ENCODE measurements at regions not wholly inside any gene's neighbourhood (a gene's known extent, or its start where the extent isn't known, plus 50 kb on each side); places are given as distances from the start of the nearest gene placed in this dataset.
A peak's percentile ranks its signal among the peaks of the same experiment; 100 is the strongest.
"Not testable (repeated sequence)": the region's sequence is repeated elsewhere in the genome, so short reads cannot be mapped to it uniquely, and the experiment has no call there.

DNA sequence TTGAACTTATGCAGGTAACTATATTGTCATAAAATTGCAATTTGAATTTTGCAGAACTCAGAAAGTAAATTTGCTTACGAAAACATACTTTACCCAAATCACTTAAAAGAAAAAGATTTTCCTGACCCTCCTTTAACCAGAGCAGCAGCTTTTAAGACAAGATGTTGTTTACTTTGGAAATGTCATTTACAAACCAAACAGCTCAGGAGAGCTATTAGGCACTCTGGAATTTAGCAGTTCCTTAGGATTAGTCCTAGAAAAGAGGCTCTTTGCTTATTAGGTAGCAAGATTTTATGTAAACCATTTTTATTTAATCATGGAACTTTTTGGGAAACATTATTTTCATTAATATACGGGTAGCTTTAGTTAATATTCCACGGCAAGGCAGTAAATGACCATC lies 765.7 kb upstream of the POU3F4 start:
- FAIRE-seq (no peak), DNase-seq (ENCODE audit: low read depth, low spot score) (no peak)
- no peaks in the 10 kb centered on the region for H3K36me3 ChIP-seq (ENCODE audit: control insufficient read depth in 2 of 2, extremely low read depth in 1 of 2, insufficient read depth in 2 of 2, low read length in 2 of 2)
- H3K9me3 ChIP-seq (ENCODE audit: control insufficient read depth, low read depth, low read length): no peaks in the 10 kb centered on the region
- H3K27ac ChIP-seq (ENCODE audit: control insufficient read depth, insufficient read depth, low read length): no peak overlapping the region
- no peak for TF ChIP-seq EZH2 (IDR thresholded peaks at IDR 0.05; ENCODE audit: low read length)
- no peaks in the 10 kb centered on the region for H4K20me1 ChIP-seq (ENCODE audit: control insufficient read depth, extremely low read depth, insufficient read depth, low read length)
- dilution Hi-C loops (cut with MboI; ENCODE audit: extremely low pct_ligation_motif_present, low sequenced_read_pairs): no loop called here
- no peak overlapping the region for H3K4me2 ChIP-seq (ENCODE audit: control insufficient read depth, extremely low read depth, insufficient read depth, low read depth, low read length)
- no peaks in the 10 kb centered on the region for H3K4me1 ChIP-seq (ENCODE audit: control insufficient read depth, extremely low read depth, insufficient read depth, low read length)
- H2AFZ ChIP-seq (ENCODE audit: control insufficient read depth, low read length): no peak overlapping the region
- H3K4me3 ChIP-seq (ENCODE audit: control insufficient read depth in 2 of 3, extremely low read depth in 1 of 3, insufficient read depth in 2 of 3, low read depth in 1 of 3, low read length in 3 of 3): no peak overlapping the region
- H3K9me1 ChIP-seq (ENCODE audit: control insufficient read depth, extremely low read depth, insufficient read depth, low read length): no peaks in the 10 kb centered on the region
- H3K27me3 ChIP-seq (ENCODE audit: control insufficient read depth, extremely low read depth, insufficient read depth, low read length): no peaks in the 10 kb centered on the region
- no peak overlapping the region for H3K9ac ChIP-seq (ENCODE audit: control insufficient read depth, extremely low read depth, insufficient read depth, low read length)
- no peaks in the 10 kb centered on the region for H3K79me2 ChIP-seq (ENCODE audit: control insufficient read depth, insufficient read depth, low read length)

DNA sequence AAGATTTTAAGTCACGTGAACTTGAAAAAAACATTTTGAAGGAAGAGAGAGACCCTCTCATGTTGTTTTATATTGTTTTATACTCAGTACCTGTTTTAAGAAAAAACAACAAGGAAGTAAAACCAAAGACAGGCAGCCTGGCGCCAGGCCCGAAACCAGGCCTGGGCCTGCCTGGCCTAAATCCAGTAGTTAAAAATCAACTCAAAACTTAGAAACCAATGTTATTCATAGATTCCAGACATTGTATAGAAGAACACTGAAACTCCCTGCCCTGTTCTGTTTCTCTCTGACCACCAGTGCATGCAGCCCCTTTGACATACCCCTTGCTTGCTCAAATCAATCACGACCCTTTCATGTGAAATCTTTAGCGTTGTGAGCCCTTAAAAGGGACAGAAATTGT lies 762.4 kb upstream of the POU3F4 start:
- FAIRE-seq; H3K9ac ChIP-seq (ENCODE audit: control insufficient read depth, extremely low read depth, insufficient read depth, low read length); H3K27me3 ChIP-seq (ENCODE audit: control insufficient read depth, extremely low read depth, insufficient read depth, low read length); H3K4me3 ChIP-seq (ENCODE audit: control insufficient read depth in 2 of 3, extremely low read depth in 1 of 3, insufficient read depth in 2 of 3, low read depth in 1 of 3, low read length in 3 of 3); H2AFZ ChIP-seq (ENCODE audit: control insufficient read depth, low read length); dilution Hi-C loops (cut with MboI; ENCODE audit: extremely low pct_ligation_motif_present, low sequenced_read_pairs); H3K79me2 ChIP-seq (ENCODE audit: control insufficient read depth, insufficient read depth, low read length); H3K9me3 ChIP-seq (ENCODE audit: control insufficient read depth, low read depth, low read length); H3K4me1 ChIP-seq (ENCODE audit: control insufficient read depth, extremely low read depth, insufficient read depth, low read length); H3K9me1 ChIP-seq (ENCODE audit: control insufficient read depth, extremely low read depth, insufficient read depth, low read length); H4K20me1 ChIP-seq (ENCODE audit: control insufficient read depth, extremely low read depth, insufficient read depth, low read length); H3K27ac ChIP-seq (ENCODE audit: control insufficient read depth, insufficient read depth, low read length); H3K36me3 ChIP-seq (ENCODE audit: control insufficient read depth in 2 of 2, extremely low read depth in 1 of 2, insufficient read depth in 2 of 2, low read length in 2 of 2); DNase-seq (ENCODE audit: low read depth, low spot score); H3K4me2 ChIP-seq (ENCODE audit: control insufficient read depth, extremely low read depth, insufficient read depth, low read depth, low read length): not testable (repeated sequence)

DNA sequence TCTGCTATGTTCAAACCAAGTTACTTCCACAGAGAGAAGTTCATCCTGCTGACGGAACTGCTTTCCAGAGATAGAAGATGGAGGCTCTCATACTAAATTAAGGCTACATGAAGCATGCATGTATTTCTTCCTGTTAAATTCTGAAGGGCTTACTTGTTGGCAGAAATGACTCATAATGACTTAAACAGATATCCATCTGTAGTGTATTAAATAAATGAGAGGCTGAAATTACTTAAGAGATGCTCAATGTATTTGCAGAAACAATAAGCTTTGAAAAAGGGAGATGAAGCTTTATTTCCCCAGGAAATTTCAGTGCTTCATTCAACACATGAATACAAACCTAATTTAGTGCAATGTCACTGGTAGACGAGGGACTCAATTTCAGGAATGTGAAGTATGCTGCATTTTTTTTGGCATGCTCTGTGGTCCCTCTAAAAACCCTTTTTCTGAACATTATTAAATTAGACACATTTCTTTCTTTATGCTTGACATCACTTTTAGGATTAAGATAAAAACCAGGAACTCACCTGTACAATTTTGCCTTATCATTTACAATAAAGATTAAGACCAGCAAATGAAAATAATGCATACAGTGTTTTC lies 759.1 kb upstream of the POU3F4 start:
- no peak for DNase-seq (ENCODE audit: low read depth, low spot score)
- H3K36me3 ChIP-seq (ENCODE audit: control insufficient read depth in 2 of 2, extremely low read depth in 1 of 2, insufficient read depth in 2 of 2, low read length in 2 of 2): no peaks in the 10 kb centered on the region
- no peaks in the 10 kb centered on the region for H4K20me1 ChIP-seq (ENCODE audit: control insufficient read depth, extremely low read depth, insufficient read depth, low read length)
- dilution Hi-C loops (cut with MboI; ENCODE audit: extremely low pct_ligation_motif_present, low sequenced_read_pairs): no loop called here
- H2AFZ ChIP-seq (ENCODE audit: control insufficient read depth, low read length): peak overlapping the region; percentile 23
- H3K4me3 ChIP-seq (ENCODE audit: control insufficient read depth in 2 of 3, extremely low read depth in 1 of 3, insufficient read depth in 2 of 3, low read depth in 1 of 3, low read length in 3 of 3): no peak overlapping the region
- H3K9me3 ChIP-seq (ENCODE audit: control insufficient read depth, low read depth, low read length): no peaks in the 10 kb centered on the region
- H3K79me2 ChIP-seq (ENCODE audit: control insufficient read depth, insufficient read depth, low read length): no peaks in the 10 kb centered on the region
- H3K4me1 ChIP-seq (ENCODE audit: control insufficient read depth, extremely low read depth, insufficient read depth, low read length): no peaks in the 10 kb centered on the region
- no peak overlapping the region for H3K27ac ChIP-seq (ENCODE audit: control insufficient read depth, insufficient read depth, low read length)
- no peak for FAIRE-seq
- H3K4me2 ChIP-seq (ENCODE audit: control insufficient read depth, extremely low read depth, insufficient read depth, low read depth, low read length): no peak overlapping the region
- no peak for TF ChIP-seq EZH2 (IDR thresholded peaks at IDR 0.05; ENCODE audit: low read length)
- TF ChIP-seq, protein P1, sequence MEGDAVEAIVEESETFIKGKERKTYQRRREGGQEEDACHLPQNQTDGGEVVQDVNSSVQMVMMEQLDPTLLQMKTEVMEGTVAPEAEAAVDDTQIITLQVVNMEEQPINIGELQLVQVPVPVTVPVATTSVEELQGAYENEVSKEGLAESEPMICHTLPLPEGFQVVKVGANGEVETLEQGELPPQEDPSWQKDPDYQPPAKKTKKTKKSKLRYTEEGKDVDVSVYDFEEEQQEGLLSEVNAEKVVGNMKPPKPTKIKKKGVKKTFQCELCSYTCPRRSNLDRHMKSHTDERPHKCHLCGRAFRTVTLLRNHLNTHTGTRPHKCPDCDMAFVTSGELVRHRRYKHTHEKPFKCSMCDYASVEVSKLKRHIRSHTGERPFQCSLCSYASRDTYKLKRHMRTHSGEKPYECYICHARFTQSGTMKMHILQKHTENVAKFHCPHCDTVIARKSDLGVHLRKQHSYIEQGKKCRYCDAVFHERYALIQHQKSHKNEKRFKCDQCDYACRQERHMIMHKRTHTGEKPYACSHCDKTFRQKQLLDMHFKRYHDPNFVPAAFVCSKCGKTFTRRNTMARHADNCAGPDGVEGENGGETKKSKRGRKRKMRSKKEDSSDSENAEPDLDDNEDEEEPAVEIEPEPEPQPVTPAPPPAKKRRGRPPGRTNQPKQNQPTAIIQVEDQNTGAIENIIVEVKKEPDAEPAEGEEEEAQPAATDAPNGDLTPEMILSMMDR (optimal IDR thresholded peaks at IDR 0.05 in 1 of 3, IDR thresholded peaks at IDR 0.05 in 1 of 3, conservative IDR thresholded peaks at IDR 0.05 in 1 of 3; ENCODE audit: extremely low read depth in 1 of 3, insufficient read depth in 2 of 3, low read length in 3 of 3): no peak
- H3K27me3 ChIP-seq (ENCODE audit: control insufficient read depth, extremely low read depth, insufficient read depth, low read length): no peaks in the 10 kb centered on the region
- no peak overlapping the region for H3K9ac ChIP-seq (ENCODE audit: control insufficient read depth, extremely low read depth, insufficient read depth, low read length)
- no peaks in the 10 kb centered on the region for H3K9me1 ChIP-seq (ENCODE audit: control insufficient read depth, extremely low read depth, insufficient read depth, low read length)
